K562 (cell line): ENCODE measurements at regions not wholly inside any gene's neighbourhood (a gene's known extent, or its start where the extent isn't known, plus 50 kb on each side); places are given as distances from the start of the nearest gene placed in this dataset.

ENCODE experiments used
- ATAC-seq: fragments of 200-7000 bp; cut with Tn5 transposase; 3 replicates; pipeline ENCODE4 v1.9.1; 2020; ENCODE audit warnings: moderate library complexity
- BruUV-seq: library from RNA; stranded (reverse); fragments of 400-500 nt; replicated peaks from 2 replicates; lab custom pipeline; 2021; lab: Mats Ljungman, UMichigan
- CTCF ChIA-PET: fragments of 300-600 bp; formaldehyde crosslinking; extraction: SDS; loops from one replicate; lab custom pipeline; 2021; ENCODE audit warnings: low intra/inter-chr PET ratio; lab: Yijun Ruan, JAX
- POLR2A ChIA-PET: fragments of 300-600, 350-650 bp; sonication (Branson Sonifier 250); formaldehyde crosslinking; extraction: SDS; loops from one replicate; lab custom pipeline; 2021; ENCODE audit warnings: antibody characterized with exemption, inconsistent platforms; lab: Yijun Ruan, JAX
- DNase-seq, 4 experiments: peaks; one replicate each; pipeline versions ENCODE4 v3.0.0 to v3.0.0-alpha.2; 2011 to 2018; ENCODE audit warnings: low spot score in 3 of 4, mixed read lengths in 3 of 4; ENCODE audit errors: extremely low read depth in 1 of 4
- FAIRE-seq: peaks from 2 replicates; lab custom pipeline; 2011; peaks lifted over from hg19 to GRCh38; lab: Jason Lieb, UNC
- H2AFZ ChIP-seq: 2 replicates; pipeline ENCODE4 v1.6.0; 2011; ENCODE audit warnings: low read depth, low read length, control low read depth, inconsistent platforms
- H3K27ac ChIP-seq: fragments of 200-600 bp; 3 replicates; pipeline ENCODE4 v1.8.0; 2011; ENCODE audit warnings: low read depth, mild to moderate bottlenecking, control low read depth, inconsistent platforms, low read length, moderate library complexity, mixed read lengths; ENCODE audit errors: extremely low read depth
- H3K27me3 ChIP-seq, 2 experiments: fragments of 300-600 bp in 1 of 2; 2 replicates in 1 of 2; 3 replicates in 1 of 2; pipeline versions ENCODE4 v1.6.0 to v1.8.0; 2011; ENCODE audit warnings: inconsistent platforms in 2 of 2, low read length in 2 of 2, mild to moderate bottlenecking in 1 of 2, mixed read lengths in 1 of 2, moderate library complexity in 1 of 2; ENCODE audit not compliant: control insufficient read depth in 2 of 2, insufficient read depth in 2 of 2
- H3K36me3 ChIP-seq: fragments of 300-600 bp; 3 replicates; pipeline ENCODE4 v1.8.0; 2011; ENCODE audit warnings: mild to moderate bottlenecking, low read length, inconsistent platforms; ENCODE audit not compliant: control insufficient read depth, insufficient read depth
- H3K4me1 ChIP-seq, 2 experiments: fragments of 200-600 bp in 1 of 2; replicated peaks in 1 of 2; 2 replicates in 1 of 2; 3 replicates in 1 of 2; pipeline versions ENCODE4 v1.5.1 to v1.8.0; 2011; ENCODE audit warnings: inconsistent platforms in 2 of 2, low read length in 2 of 2, mild to moderate bottlenecking in 1 of 2, mixed read lengths in 1 of 2, moderate library complexity in 1 of 2; ENCODE audit not compliant: control insufficient read depth in 2 of 2, insufficient read depth in 2 of 2
- H3K4me2 ChIP-seq: 2 replicates; pipeline ENCODE4 v1.6.1; 2011; ENCODE audit warnings: low read length, control low read depth, inconsistent platforms, mixed read lengths; ENCODE audit not compliant: insufficient read depth
- H3K4me3 ChIP-seq: fragments of 200-600 bp; sonication (generic), shearing (Covaris generic); 2 replicates; pipeline ENCODE4 v1.5.1; 2016; ENCODE audit warnings: control low read depth, inconsistent platforms
- H3K79me2 ChIP-seq: fragments of 200-600 bp; 3 replicates; pipeline ENCODE4 v1.8.0; 2011; ENCODE audit warnings: low read length, inconsistent platforms; ENCODE audit not compliant: control insufficient read depth, insufficient read depth
- H3K9ac ChIP-seq, 2 experiments: 2 replicates each; pipeline versions ENCODE4 v1.6.0 to v1.6.1; 2011; ENCODE audit warnings: low read depth in 2 of 2, low read length in 2 of 2, control low read depth in 1 of 2, inconsistent platforms in 1 of 2, mild to moderate bottlenecking in 1 of 2, mixed read lengths in 1 of 2; ENCODE audit not compliant: insufficient read depth in 1 of 2
- H3K9me1 ChIP-seq: one replicate; pipeline ENCODE4 v1.6.0; 2011; ENCODE audit warnings: inconsistent platforms, mild to moderate bottlenecking, low read length, moderate library complexity; ENCODE audit not compliant: control insufficient read depth, insufficient read depth
- H3K9me3 ChIP-seq: replicated peaks from 2 replicates; pipeline ENCODE4 v1.5.1; 2011; ENCODE audit warnings: low read depth, low read length, inconsistent platforms; ENCODE audit not compliant: control insufficient read depth, insufficient read depth
- H4K20me1 ChIP-seq: replicated peaks from 2 replicates; pipeline ENCODE4 v1.6.1; 2011; ENCODE audit warnings: low read length, inconsistent platforms, mixed read lengths; ENCODE audit not compliant: control insufficient read depth, insufficient read depth
- CHD4 ChIP-seq: fragments of 200-600 bp; sonication (generic); IDR thresholded peaks from 3 replicates; pipeline ENCODE4 v1.6.1; 2012; ENCODE audit warnings: low read depth, mild to moderate bottlenecking, mixed read lengths, low read length, inconsistent platforms; ENCODE audit not compliant: insufficient read depth, insufficient replicate concordance, poor library complexity, severe bottlenecking
- EZH2 ChIP-seq: IDR thresholded peaks from 2 replicates; pipeline ENCODE4 v1.6.1; 2012; ENCODE audit warnings: low read depth, mild to moderate bottlenecking, inconsistent platforms, low read length, borderline replicate concordance
- MBD1 ChIP-seq: fragments of 250-450 bp; sonication (Bioruptor Pico); IDR thresholded peaks from 2 replicates; pipeline ENCODE4 v1.8.0; 2022; ENCODE audit warnings: inconsistent platforms
- NR2F6 ChIP-seq: fragments of 450-650 bp; formaldehyde crosslinking; IDR thresholded peaks from 2 replicates; pipeline ENCODE4 v1.4.0; 2020; ENCODE audit warnings: mild to moderate bottlenecking
- STAT5B ChIP-seq: fragments of 250-450 bp; sonication (Bioruptor Pico); IDR thresholded peaks from 2 replicates; pipeline ENCODE4 v1.8.0; 2021; ENCODE audit warnings: mild to moderate bottlenecking, inconsistent platforms
- ZNF175 ChIP-seq: fragments of 200-800 bp; sonication (Bioruptor generic); IDR thresholded peaks from 2 replicates; pipeline ENCODE4 v1.6.1; 2016; ENCODE audit warnings: low read depth, mild to moderate bottlenecking, missing genetic modification characterization, missing compliant biosample characterization
- ZNF197 ChIP-seq: fragments of 200-800 bp; sonication (Bioruptor generic); IDR thresholded peaks from 2 replicates; pipeline ENCODE4 v1.6.1; 2016; ENCODE audit warnings: low read depth, missing genetic modification characterization, missing compliant biosample characterization
- ZNF644 ChIP-seq: fragments of 200-800 bp; sonication (Bioruptor generic); IDR thresholded peaks from 2 replicates; pipeline ENCODE4 v1.6.1; 2016; ENCODE audit warnings: low read depth, missing genetic modification characterization, missing compliant biosample characterization
- WGBS: fragments of 100-300 bp; shearing (Covaris generic); methylation state at CpG from one replicate; pipeline ENCODE4 v1.1.6; 2016; ENCODE audit warnings: low coverage, mixed read lengths; ENCODE audit not compliant: insufficient coverage; ENCODE audit errors: missing lambda C conversion rate; 5-methylcytosine and 5-hydroxymethylcytosine counted together
- in situ Hi-C: fragments of 300-500 bp; cut with MboI; formaldehyde crosslinking; loops from 4 replicates; pipeline ENCODE4 v1.15.0; 2018; ENCODE audit warnings: inconsistent platforms, mixed read lengths
- intact Hi-C: fragments of 100-400 bp; cut with micrococcal nuclease; formaldehyde crosslinking; loops from 2 replicates; pipeline ENCODE4 v1.14.2; 2022
- TF ChIP-seq, protein P1 (sequence below): sonication (generic); formaldehyde crosslinking; IDR thresholded peaks from 2 replicates; pipeline ENCODE4 v1.5.0; 2020; ENCODE audit warnings: missing genetic modification reagents
- TF ChIP-seq, protein P2 (sequence below): sonication (generic); formaldehyde crosslinking; IDR thresholded peaks from 2 replicates; pipeline ENCODE4 v1.8.0; 2022; ENCODE audit warnings: mild to moderate bottlenecking, missing genetic modification reagents

GRCh38 chr15:87368511-87368910 is 888.0 kb downstream of the NTRK3 start:
- CTCF ChIA-PET: no interaction called here
- Histone ChIP-seq H3K9ac (no peak overlapping the region), H3K27ac (no peak overlapping the region), H3K9me3 (no peaks in the 10 kb centered on the region), H3K4me3 (no peak overlapping the region), H2AFZ (no peak overlapping the region), H3K4me2 (no peak overlapping the region), H3K9me1 (no peaks in the 10 kb centered on the region), H3K79me2 (no peaks in the 10 kb centered on the region), H3K4me1 (no peaks in the 10 kb centered on the region), H3K36me3 (no peaks in the 10 kb centered on the region; the same call in 2 of the 3 replicates), H3K27me3 (no peaks in the 10 kb centered on the region), H4K20me1 (no peaks in the 10 kb centered on the region)
- POLR2A ChIA-PET: no interaction called here
- 14% methylated on average over 2 of the region's 2 CpGs for WGBS
- intact Hi-C loops (no loop called here), in situ Hi-C loops (no loop called here)
- TF ChIP-seq, protein P1, sequence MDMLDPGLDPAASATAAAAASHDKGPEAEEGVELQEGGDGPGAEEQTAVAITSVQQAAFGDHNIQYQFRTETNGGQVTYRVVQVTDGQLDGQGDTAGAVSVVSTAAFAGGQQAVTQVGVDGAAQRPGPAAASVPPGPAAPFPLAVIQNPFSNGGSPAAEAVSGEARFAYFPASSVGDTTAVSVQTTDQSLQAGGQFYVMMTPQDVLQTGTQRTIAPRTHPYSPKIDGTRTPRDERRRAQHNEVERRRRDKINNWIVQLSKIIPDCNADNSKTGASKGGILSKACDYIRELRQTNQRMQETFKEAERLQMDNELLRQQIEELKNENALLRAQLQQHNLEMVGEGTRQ (CRISPR knock-in tag): no peak
- TF ChIP-seq MBD1 (no peak), STAT5B (CRISPR knock-in tag) (no peak), ZNF197 (CRISPR knock-in tag) (no peak), ZNF644 (tag) (no peak), EZH2 (no peak), ZNF175 (CRISPR knock-in tag) (no peak), NR2F6 (CRISPR knock-in tag) (no peak), CHD4 (no peak)
- TF ChIP-seq, protein P2, sequence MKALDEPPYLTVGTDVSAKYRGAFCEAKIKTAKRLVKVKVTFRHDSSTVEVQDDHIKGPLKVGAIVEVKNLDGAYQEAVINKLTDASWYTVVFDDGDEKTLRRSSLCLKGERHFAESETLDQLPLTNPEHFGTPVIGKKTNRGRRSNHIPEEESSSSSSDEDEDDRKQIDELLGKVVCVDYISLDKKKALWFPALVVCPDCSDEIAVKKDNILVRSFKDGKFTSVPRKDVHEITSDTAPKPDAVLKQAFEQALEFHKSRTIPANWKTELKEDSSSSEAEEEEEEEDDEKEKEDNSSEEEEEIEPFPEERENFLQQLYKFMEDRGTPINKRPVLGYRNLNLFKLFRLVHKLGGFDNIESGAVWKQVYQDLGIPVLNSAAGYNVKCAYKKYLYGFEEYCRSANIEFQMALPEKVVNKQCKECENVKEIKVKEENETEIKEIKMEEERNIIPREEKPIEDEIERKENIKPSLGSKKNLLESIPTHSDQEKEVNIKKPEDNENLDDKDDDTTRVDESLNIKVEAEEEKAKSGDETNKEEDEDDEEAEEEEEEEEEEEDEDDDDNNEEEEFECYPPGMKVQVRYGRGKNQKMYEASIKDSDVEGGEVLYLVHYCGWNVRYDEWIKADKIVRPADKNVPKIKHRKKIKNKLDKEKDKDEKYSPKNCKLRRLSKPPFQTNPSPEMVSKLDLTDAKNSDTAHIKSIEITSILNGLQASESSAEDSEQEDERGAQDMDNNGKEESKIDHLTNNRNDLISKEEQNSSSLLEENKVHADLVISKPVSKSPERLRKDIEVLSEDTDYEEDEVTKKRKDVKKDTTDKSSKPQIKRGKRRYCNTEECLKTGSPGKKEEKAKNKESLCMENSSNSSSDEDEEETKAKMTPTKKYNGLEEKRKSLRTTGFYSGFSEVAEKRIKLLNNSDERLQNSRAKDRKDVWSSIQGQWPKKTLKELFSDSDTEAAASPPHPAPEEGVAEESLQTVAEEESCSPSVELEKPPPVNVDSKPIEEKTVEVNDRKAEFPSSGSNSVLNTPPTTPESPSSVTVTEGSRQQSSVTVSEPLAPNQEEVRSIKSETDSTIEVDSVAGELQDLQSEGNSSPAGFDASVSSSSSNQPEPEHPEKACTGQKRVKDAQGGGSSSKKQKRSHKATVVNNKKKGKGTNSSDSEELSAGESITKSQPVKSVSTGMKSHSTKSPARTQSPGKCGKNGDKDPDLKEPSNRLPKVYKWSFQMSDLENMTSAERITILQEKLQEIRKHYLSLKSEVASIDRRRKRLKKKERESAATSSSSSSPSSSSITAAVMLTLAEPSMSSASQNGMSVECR (CRISPR knock-in tag): no peak
- no peak for DNase-seq
- FAIRE-seq: no peak
- ATAC-seq: no peak
- no TSS peak for BruUV-seq
